Suppressor macrophage treated with lipopolysaccharide for 4 hours (primary cell): ENCODE measurements at regions not wholly inside any gene's neighbourhood (a gene's known extent, or its start where the extent isn't known, plus 50 kb on each side); places are given as distances from the start of the nearest gene placed in this dataset.

Source experiments
- DNase-seq: peaks from one replicate; pipeline ENCODE4 v3.0.0-alpha.2; 2020

- DNase-seq, result no peak
These were observed 484.1 kb downstream of the IGSF11 start for GRCh38 chr3:118550556-118550955.

GRCh38 chr3:118554148-118554838 lies 480.4 kb downstream of the IGSF11 start:
- DNase-seq, result no peak

- DNase-seq, result no peak
These were observed 477.7 kb downstream of the IGSF11 start for GRCh38 chr3:118556983-118557382.

DNA sequence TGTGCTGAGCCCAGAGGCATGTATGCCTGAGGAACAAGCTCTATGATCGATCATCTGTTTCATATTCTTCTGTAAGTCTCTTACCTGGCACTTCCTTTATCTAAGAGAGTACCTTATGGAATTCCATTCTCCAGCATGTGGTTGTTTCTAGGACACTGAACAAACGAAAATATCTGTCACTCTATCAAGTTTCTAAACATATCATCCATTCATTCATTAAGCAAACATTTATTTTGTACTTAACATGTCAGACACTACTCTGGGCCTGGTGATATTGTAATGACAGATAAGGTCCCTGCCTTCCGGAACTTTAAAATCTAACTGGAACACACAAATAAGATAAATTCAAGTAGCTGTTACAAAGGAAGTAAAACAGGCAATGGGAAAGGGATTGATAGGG lies 477.1 kb downstream of the IGSF11 start:
- no peak for DNase-seq

GRCh38 chr3:118559286-118559685 lies 475.4 kb downstream of the IGSF11 start:
- no peak for DNase-seq

DNA sequence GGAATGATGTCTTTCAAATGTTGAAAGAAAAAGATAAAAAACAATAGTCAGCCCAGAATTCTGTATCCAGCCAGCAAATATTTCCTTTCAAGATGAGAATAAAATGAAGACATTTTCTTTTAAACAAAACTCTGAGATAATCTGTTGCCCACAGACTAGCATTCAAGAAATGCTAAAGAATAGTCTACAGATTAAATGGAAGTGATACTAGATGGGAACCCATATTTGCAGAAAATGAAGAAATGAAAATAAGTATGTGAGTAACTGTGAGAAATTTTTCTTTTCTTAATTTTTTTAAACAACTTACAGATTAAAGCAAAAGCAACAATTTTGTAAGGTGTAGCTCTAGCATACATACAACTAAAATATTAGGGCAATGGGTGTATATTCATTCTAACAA lies 469.8 kb downstream of the IGSF11 start:
- DNase-seq, result no peak

- DNase-seq, result no peak
These were observed 460.7 kb downstream of the IGSF11 start for GRCh38 chr3:118573912-118574311.

DNA sequence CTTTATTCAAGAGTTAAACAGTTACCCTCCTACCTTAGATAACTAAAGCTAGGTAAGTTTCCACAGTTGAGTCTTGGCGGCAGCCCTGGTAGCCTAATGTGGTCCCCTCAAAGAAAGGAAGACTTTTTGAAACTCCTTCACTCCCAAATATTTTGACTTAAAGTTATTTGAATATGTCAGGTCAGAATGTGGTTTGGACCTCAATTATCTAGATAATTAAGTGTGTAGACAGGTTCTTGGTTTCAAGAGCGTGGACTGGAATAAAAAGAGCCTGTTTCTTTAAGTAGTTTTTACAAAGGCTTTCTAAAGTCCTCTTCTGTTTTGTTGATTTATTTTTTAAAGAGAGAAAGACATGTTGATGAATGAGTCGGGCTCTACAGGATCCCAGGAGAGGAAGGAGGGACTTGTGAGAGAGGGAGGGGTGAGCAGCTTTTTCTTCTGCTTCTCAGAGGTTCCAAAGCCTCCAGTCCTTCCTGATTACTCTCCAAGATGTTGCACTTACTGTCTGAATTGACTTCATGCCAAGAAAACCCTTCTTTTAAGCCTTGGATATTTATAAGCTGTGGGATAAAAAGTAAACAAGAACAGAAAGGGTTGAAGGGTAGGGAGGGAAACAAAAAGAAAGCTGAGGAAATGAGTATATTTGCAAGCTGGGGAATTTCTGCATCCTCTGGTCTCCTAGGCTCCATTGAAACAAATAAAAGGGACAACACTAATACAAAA lies 457.4 kb downstream of the IGSF11 start:
- DNase-seq, result no peak

- DNase-seq, result no peak
These were observed 456.1 kb downstream of the IGSF11 start for GRCh38 chr3:118578559-118578958.

DNA sequence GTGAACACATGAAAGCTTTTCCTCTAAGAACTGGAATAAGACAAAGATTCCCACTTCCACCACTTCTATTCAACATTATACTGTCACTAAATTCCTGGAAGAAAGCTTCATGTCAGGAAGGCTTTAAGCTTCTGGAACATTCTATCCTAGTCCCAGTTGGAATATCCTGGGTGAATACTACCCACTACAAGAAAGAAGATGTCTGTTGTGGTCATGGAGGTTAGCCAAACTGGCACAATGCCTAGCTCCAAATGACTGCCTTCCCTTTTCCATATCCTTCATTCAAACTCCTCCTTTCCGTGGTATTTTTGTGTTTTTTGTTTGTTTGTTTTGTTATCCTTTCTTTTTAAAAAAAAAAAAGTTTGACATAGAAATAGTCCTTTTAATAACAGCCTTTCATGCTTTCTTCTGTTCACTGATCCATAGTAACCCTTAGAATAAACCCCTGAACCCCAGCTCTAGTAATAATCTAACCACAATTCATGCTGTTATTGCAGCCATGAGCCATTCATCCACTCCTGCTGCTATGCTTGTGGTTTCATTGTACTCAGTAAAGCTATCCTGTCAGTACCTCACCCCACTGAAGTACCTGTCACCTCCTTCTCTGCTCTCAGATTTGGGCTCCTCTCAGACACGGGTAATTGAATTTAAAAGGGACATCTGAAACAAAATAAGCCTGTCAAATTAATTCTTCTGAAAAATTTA lies 447.5 kb downstream of the IGSF11 start:
- DNase-seq, result no peak

GRCh38 chr3:118587847-118588246 lies 446.8 kb downstream of the IGSF11 start:
- no peak for DNase-seq

- DNase-seq, result no peak
These were observed 441.4 kb downstream of the IGSF11 start for GRCh38 chr3:118593277-118593670.

- DNase-seq, result no peak
These were observed 437.5 kb downstream of the IGSF11 start for GRCh38 chr3:118597184-118597583.

GRCh38 chr3:118607915-118608820 lies 426.5 kb downstream of the IGSF11 start:
- no peak for DNase-seq

DNA sequence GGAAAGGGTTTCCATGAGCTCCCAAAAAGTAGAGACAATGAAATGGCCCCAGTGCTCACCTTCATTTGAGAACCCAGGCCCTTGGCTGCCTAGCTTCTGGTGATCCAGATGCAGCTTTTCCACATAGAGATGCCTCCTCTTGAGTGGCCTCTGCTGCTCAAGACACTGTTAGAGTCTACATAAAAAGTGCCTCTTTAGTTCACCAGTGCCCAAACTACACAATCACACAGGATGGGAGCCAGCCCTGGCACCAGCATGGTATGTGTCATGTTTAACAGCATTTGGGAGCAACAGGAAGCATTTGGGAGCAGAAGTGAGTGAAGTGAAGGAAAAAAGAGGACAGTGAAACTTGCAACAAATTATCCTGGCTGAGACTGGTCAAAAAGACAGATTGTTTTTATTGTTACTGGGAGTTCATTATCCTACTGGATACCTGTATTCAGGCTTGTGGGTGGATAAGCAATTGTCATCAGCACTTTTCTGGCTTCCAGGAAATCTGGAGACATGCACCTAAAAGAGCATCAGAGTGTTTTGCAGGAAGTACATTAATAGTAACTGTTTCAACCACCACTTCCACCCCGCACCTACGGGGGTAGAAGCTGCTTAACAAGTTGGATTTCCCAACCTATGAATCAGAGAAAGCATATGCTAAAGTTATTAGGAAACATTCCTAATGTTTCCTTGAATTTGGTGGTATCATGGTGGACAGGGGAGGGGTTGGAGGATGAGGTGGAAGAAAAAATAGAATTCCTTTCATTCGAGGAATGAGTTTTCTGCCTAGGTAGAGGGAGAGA lies 416.2 kb downstream of the IGSF11 start:
- DNase-seq, result no peak

GRCh38 chr3:118626453-118626852 lies 408.2 kb downstream of the IGSF11 start:
- DNase-seq, result no peak

- peak; percentile 26 for DNase-seq
These were observed 405.8 kb downstream of the IGSF11 start for GRCh38 chr3:118628704-118629341.

- no peak for DNase-seq
These were observed 404.8 kb downstream of the IGSF11 start for GRCh38 chr3:118629821-118630220.

GRCh38 chr3:118635711-118636110 lies 398.9 kb downstream of the IGSF11 start:
- DNase-seq, result no peak

DNA sequence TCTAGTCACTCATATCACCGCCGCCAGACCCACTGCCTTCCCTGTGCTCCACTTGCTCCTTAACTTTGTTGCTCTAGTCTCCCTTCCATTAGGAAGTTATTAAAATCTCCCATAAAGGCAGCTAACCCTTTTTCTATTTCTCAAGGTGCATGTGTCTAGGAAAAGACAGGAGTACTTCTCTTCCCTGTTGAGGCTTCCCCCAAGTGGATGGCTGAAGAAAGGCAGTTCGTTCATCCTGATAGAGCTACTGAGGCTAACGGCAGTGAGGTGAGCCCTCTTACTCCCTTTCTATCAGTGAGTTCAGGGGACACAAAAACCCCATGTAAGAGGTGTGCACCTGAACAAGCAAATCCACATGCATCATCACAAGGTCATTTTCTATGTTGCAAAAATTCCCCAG lies 397.8 kb downstream of the IGSF11 start:
- DNase-seq, result no peak

DNA sequence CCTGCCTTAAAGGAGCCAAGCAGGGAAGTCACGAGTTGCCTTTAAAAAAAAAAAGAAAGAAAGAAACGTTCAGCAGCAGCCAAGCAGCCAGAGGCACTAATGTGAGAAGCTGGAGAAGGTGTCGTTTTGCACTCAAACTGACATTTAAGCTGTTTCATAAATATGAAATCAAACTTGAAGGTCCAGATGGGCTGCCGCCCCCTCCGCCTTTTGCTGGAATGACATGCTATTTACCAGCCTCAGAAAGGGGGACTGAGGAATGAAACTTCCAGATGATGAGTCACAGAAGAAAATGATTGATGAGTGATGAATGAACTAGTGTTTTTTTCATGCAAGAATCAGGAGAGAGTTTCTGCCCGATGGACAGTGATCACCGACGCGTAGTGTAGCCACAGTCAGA lies 396.8 kb downstream of the IGSF11 start:
- no peak for DNase-seq

GRCh38 chr3:118641608-118642007 lies 393.0 kb downstream of the IGSF11 start:
- DNase-seq, result no peak
